ENCODE measurements at regions not wholly inside any gene's neighbourhood (a gene's known extent, or its start where the extent isn't known, plus 50 kb on each side); places are given as distances from the start of the nearest gene placed in this dataset.

GRCh38 chr1:234988155-234988517 is 140.5 kb downstream of the TOMM20 start:
- DNase-seq, result no peak

- peak; percentile 83 for DNase-seq
Observed at GRCh38 chr1:234987415-234988154, 141.1 kb downstream of the TOMM20 start.

GRCh38 chr1:234986750-234987414 is 141.8 kb downstream of the TOMM20 start:
- DNase-seq, result peak; percentile 17

GRCh38 chr1:234985516-234986294 is 142.9 kb downstream of the TOMM20 start:
- no peak for DNase-seq

- no peak for DNase-seq
Observed at GRCh38 chr1:234985007-234985370, 143.6 kb downstream of the TOMM20 start.

GRCh38 chr1:234983564-234984238 is 144.9 kb downstream of the TOMM20 start:
- DNase-seq, result no peak

GRCh38 chr1:234981758-234982157 is 146.9 kb downstream of the TOMM20 start:
- DNase-seq, result no peak

- DNase-seq, result peak; percentile 93
Observed at GRCh38 chr1:234980645-234981396, 147.8 kb downstream of the TOMM20 start.

- DNase-seq, result peak; percentile 83
Observed at GRCh38 chr1:234980291-234980644, 148.4 kb downstream of the TOMM20 start.

GRCh38 chr1:234979296-234980279 is 149.0 kb downstream of the TOMM20 start:
- no peak for DNase-seq

GRCh38 chr1:234978397-234979295 is 150.0 kb downstream of the TOMM20 start:
- DNase-seq, result peak; percentile 65

- no peak for DNase-seq
Observed at GRCh38 chr1:234977875-234978396, 150.7 kb downstream of the TOMM20 start.

GRCh38 chr1:234976861-234977680 is 151.6 kb downstream of the TOMM20 start:
- no peak for DNase-seq

GRCh38 chr1:234975941-234976860 is 152.4 kb downstream of the TOMM20 start:
- DNase-seq, result no peak

GRCh38 chr1:234975122-234975940 is 153.3 kb downstream of the TOMM20 start:
- DNase-seq, result peak; percentile 100

GRCh38 chr1:234973426-234974250 is 155.0 kb downstream of the TOMM20 start:
- no peak for DNase-seq

Measured in kidney glomerular epithelial cell (primary cell).